H1 (cell line): ENCODE measurements at regions not wholly inside any gene's neighbourhood (a gene's known extent, or its start where the extent isn't known, plus 50 kb on each side); places are given as distances from the start of the nearest gene placed in this dataset.

Experiments
- FOSL1 ChIP-seq: IDR thresholded peaks from 2 replicates; pipeline ENCODE4 v1.6.1; 2011; ENCODE audit warnings: mild to moderate bottlenecking, low read depth, low read length, moderate library complexity; ENCODE audit not compliant: insufficient read depth
- GTF2F1 ChIP-seq: IDR thresholded peaks from 2 replicates; pipeline ENCODE4 v1.6.1; 2012; ENCODE audit warnings: low read depth, low read length, improper control_type of control experiment, borderline replicate concordance
- MAFK ChIP-seq: IDR thresholded peaks from 2 replicates; pipeline ENCODE4 v1.6.1; 2012; ENCODE audit warnings: low read depth, mild to moderate bottlenecking, improper control_type of control experiment, low read length

- TF ChIP-seq MAFK = no peak
- TF ChIP-seq FOSL1 = no peak
- no peak for TF ChIP-seq GTF2F1
Observed at GRCh38 chr6:8627085-8627861, 191.9 kb upstream of the SLC35B3 start (continued).
